Gastroesophageal sphincter (tissue), 3 donors: ENCODE measurements at regions not wholly inside any gene's neighbourhood (a gene's known extent, or its start where the extent isn't known, plus 50 kb on each side); places are given as distances from the start of the nearest gene placed in this dataset.
A peak's percentile ranks its signal among the peaks of the same experiment; 100 is the strongest.

Experiments used
- CTCF ChIP-seq, 4 experiments: fragments of 200-600 bp in 2 of 4; fragments of 450-650 bp in 2 of 4; sonication (generic) in 1 of 4; IDR thresholded peaks; one replicate each; pipeline ENCODE4 v1.5.1; 2017 to 2019; ENCODE audit warnings: antibody characterized with exemption in 4 of 4, mild to moderate bottlenecking in 2 of 4, moderate library complexity in 2 of 4
- POLR2A ChIP-seq, 2 donors: fragments of 450-650 bp; IDR thresholded peaks; one replicate each; pipeline ENCODE4 v1.6.1; 2017; ENCODE audit warnings: antibody characterized with exemption in 2 of 2, mild to moderate bottlenecking in 2 of 2, moderate library complexity in 1 of 2
- POLR2AphosphoS5 ChIP-seq: sonication (generic); formaldehyde crosslinking; IDR thresholded peaks from one replicate; pipeline ENCODE4 v1.6.1; 2017; ENCODE audit warnings: antibody characterized with exemption

GRCh38 chr20:1813101-1813529 lies 82.1 kb upstream of the SIRPA start:
- TF ChIP-seq CTCF (IDR thresholded peaks at IDR 0.05) (no peak), POLR2AphosphoS5 (peak; percentile 70), POLR2A (IDR thresholded peaks at IDR 0.05) (no peak)
